HepG2 (cell line): ENCODE measurements at regions not wholly inside any gene's neighbourhood (a gene's known extent, or its start where the extent isn't known, plus 50 kb on each side); places are given as distances from the start of the nearest gene placed in this dataset.

Source experiments
- AGO2 ChIP-seq: fragments of 200-400 bp; formaldehyde crosslinking; optimal IDR thresholded peaks from 2 replicates; pipeline ENCODE3; 2017; ENCODE audit warnings: mild to moderate bottlenecking, low read depth, low read length, moderate library complexity
- ARHGAP35 ChIP-seq: sonication (generic); formaldehyde crosslinking; IDR thresholded peaks from 2 replicates; pipeline ENCODE4 v1.9.0; 2022; ENCODE audit warnings: mild to moderate bottlenecking, inconsistent platforms, moderate library complexity, missing genetic modification reagents, borderline replicate concordance
- ELF3 ChIP-seq: IDR thresholded peaks from 2 replicates; pipeline ENCODE4 v1.6.1; 2016; ENCODE audit warnings: missing genetic modification reagents, missing compliant biosample characterization
- HOXA5 ChIP-seq: sonication (generic); formaldehyde crosslinking; IDR thresholded peaks from 2 replicates; pipeline ENCODE4 v1.4.0; 2020; ENCODE audit warnings: missing genetic modification reagents
- MAFG ChIP-seq: sonication (generic); formaldehyde crosslinking; IDR thresholded peaks from 2 replicates; pipeline ENCODE4 v1.5.1; 2020; ENCODE audit warnings: mild to moderate bottlenecking, missing genetic modification reagents
- PHF5A ChIP-seq: IDR thresholded peaks from one replicate; pipeline ENCODE4 v1.6.1; 2018; ENCODE audit warnings: low read depth, missing genetic modification reagents; ENCODE audit not compliant: unreplicated experiment
- ZFP36L2 ChIP-seq: sonication (generic); formaldehyde crosslinking; IDR thresholded peaks from 2 replicates; pipeline ENCODE4 v1.4.0; 2020; ENCODE audit warnings: missing genetic modification reagents
- ZKSCAN8 ChIP-seq: IDR thresholded peaks from 2 replicates; pipeline ENCODE4 v1.6.1; 2016; ENCODE audit warnings: borderline replicate concordance, missing genetic modification reagents, missing compliant biosample characterization
- ZNF121 ChIP-seq: sonication (generic); formaldehyde crosslinking; IDR thresholded peaks from 2 replicates; pipeline ENCODE4 v1.5.0; 2020; ENCODE audit warnings: mild to moderate bottlenecking, missing genetic modification reagents
- ZNF17 ChIP-seq: sonication (generic); formaldehyde crosslinking; IDR thresholded peaks from 2 replicates; pipeline ENCODE4 v1.5.0; 2020; ENCODE audit warnings: mild to moderate bottlenecking, missing genetic modification reagents
- ZNF44 ChIP-seq: sonication (generic); formaldehyde crosslinking; IDR thresholded peaks from 2 replicates; pipeline ENCODE4 v1.5.1; 2020; ENCODE audit warnings: mild to moderate bottlenecking, missing genetic modification reagents
- TF ChIP-seq, protein P1 (sequence below): sonication (generic); formaldehyde crosslinking; IDR thresholded peaks from 2 replicates; pipeline ENCODE4 v1.4.0; 2020; ENCODE audit warnings: missing genetic modification reagents, borderline replicate concordance
- TF ChIP-seq, protein P2 (sequence below): sonication (generic); formaldehyde crosslinking; IDR thresholded peaks from 2 replicates; pipeline ENCODE4 v1.8.0; 2022; ENCODE audit warnings: mild to moderate bottlenecking, missing genetic modification reagents, borderline replicate concordance
- TF ChIP-seq, protein P3 (sequence below): sonication (generic); formaldehyde crosslinking; IDR thresholded peaks from one replicate; pipeline ENCODE4 v1.5.1; 2020; ENCODE audit warnings: mild to moderate bottlenecking, missing genetic modification reagents; ENCODE audit errors: not compliant biosample characterization

DNA sequence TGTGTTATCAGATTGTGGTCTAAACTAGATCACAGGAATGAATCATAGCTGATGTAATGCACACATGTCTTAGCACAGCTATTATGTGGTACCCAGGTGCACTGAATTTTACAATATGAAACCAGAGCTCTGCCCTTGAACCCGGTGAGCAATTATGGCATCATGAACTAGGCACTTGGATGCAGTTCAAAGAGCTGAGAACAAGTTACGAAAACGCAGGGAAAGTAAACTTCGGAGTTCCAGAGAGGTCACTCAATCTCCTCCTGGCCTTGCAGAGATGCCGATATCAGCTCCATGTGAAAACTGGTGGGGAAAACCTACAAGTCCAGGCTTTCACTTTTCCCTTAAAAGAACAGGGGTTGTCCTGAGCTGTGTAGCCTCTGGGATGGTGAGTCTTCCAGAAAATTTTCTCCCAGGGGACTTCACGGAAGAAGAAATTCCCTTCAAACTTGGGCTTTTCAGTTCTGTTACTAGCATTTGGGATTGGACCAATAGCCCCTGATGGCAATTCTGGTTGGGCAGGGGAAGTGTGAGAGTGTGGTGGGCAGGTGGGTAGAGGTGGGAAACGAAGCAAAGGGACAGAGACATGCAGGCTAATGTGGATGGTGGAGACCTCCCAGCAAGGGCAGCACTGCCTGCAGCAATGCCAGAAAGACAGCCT, 71.1 kb upstream of the SH3BP4 start (continued):
- TF ChIP-seq ZFP36L2 (no peak), ARHGAP35 (CRISPR knock-in tag) (0 out of 2 replicates have a peak, but pooled peaks have one; percentile 52), ZNF17 (0 out of 2 replicates have a peak, but pooled peaks have one; percentile 47), PHF5A (CRISPR knock-in tag) (peak; percentile 70), MAFG (no peak), ZKSCAN8 (CRISPR knock-in tag) (peak; percentile 98), AGO2 (no peak), ZNF44 (CRISPR knock-in tag) (peak; percentile 75; the same call in 1 of the 2 replicates), HOXA5 (CRISPR knock-in tag) (peak; percentile 86), ZNF121 (CRISPR knock-in tag) (0 out of 2 replicates have a peak, but pooled peaks have one; percentile 38), ELF3 (CRISPR knock-in tag) (peak; percentile 97)
- TF ChIP-seq, protein P1, sequence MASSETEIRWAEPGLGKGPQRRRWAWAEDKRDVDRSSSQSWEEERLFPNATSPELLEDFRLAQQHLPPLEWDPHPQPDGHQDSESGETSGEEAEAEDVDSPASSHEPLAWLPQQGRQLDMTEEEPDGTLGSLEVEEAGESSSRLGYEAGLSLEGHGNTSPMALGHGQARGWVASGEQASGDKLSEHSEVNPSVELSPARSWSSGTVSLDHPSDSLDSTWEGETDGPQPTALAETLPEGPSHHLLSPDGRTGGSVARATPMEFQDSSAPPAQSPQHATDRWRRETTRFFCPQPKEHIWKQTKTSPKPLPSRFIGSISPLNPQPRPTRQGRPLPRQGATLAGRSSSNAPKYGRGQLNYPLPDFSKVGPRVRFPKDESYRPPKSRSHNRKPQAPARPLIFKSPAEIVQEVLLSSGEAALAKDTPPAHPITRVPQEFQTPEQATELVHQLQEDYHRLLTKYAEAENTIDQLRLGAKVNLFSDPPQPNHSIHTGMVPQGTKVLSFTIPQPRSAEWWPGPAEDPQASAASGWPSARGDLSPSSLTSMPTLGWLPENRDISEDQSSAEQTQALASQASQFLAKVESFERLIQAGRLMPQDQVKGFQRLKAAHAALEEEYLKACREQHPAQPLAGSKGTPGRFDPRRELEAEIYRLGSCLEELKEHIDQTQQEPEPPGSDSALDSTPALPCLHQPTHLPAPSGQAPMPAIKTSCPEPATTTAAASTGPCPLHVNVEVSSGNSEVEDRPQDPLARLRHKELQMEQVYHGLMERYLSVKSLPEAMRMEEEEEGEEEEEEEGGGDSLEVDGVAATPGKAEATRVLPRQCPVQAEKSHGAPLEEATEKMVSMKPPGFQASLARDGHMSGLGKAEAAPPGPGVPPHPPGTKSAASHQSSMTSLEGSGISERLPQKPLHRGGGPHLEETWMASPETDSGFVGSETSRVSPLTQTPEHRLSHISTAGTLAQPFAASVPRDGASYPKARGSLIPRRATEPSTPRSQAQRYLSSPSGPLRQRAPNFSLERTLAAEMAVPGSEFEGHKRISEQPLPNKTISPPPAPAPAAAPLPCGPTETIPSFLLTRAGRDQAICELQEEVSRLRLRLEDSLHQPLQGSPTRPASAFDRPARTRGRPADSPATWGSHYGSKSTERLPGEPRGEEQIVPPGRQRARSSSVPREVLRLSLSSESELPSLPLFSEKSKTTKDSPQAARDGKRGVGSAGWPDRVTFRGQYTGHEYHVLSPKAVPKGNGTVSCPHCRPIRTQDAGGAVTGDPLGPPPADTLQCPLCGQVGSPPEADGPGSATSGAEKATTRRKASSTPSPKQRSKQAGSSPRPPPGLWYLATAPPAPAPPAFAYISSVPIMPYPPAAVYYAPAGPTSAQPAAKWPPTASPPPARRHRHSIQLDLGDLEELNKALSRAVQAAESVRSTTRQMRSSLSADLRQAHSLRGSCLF (CRISPR knock-in tag) = no peak
- TF ChIP-seq, protein P2, sequence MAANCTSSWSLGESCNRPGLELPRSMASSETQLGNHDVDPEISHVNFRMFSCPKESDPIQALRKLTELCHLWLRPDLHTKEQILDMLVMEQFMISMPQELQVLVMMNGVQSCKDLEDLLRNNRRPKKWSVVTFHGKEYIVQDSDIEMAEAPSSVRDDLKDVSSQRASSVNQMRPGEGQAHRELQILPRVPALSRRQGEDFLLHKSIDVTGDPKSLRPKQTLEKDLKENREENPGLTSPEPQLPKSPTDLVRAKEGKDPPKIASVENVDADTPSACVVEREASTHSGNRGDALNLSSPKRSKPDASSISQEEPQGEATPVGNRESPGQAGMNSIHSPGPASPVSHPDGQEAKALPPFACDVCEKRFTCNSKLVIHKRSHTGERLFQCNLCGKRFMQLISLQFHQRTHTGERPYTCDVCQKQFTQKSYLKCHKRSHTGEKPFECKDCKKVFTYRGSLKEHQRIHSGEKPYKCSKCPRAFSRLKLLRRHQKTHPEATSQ (CRISPR knock-in tag) = no peak; the same call in 1 of the 2 replicates
- TF ChIP-seq, protein P3, sequence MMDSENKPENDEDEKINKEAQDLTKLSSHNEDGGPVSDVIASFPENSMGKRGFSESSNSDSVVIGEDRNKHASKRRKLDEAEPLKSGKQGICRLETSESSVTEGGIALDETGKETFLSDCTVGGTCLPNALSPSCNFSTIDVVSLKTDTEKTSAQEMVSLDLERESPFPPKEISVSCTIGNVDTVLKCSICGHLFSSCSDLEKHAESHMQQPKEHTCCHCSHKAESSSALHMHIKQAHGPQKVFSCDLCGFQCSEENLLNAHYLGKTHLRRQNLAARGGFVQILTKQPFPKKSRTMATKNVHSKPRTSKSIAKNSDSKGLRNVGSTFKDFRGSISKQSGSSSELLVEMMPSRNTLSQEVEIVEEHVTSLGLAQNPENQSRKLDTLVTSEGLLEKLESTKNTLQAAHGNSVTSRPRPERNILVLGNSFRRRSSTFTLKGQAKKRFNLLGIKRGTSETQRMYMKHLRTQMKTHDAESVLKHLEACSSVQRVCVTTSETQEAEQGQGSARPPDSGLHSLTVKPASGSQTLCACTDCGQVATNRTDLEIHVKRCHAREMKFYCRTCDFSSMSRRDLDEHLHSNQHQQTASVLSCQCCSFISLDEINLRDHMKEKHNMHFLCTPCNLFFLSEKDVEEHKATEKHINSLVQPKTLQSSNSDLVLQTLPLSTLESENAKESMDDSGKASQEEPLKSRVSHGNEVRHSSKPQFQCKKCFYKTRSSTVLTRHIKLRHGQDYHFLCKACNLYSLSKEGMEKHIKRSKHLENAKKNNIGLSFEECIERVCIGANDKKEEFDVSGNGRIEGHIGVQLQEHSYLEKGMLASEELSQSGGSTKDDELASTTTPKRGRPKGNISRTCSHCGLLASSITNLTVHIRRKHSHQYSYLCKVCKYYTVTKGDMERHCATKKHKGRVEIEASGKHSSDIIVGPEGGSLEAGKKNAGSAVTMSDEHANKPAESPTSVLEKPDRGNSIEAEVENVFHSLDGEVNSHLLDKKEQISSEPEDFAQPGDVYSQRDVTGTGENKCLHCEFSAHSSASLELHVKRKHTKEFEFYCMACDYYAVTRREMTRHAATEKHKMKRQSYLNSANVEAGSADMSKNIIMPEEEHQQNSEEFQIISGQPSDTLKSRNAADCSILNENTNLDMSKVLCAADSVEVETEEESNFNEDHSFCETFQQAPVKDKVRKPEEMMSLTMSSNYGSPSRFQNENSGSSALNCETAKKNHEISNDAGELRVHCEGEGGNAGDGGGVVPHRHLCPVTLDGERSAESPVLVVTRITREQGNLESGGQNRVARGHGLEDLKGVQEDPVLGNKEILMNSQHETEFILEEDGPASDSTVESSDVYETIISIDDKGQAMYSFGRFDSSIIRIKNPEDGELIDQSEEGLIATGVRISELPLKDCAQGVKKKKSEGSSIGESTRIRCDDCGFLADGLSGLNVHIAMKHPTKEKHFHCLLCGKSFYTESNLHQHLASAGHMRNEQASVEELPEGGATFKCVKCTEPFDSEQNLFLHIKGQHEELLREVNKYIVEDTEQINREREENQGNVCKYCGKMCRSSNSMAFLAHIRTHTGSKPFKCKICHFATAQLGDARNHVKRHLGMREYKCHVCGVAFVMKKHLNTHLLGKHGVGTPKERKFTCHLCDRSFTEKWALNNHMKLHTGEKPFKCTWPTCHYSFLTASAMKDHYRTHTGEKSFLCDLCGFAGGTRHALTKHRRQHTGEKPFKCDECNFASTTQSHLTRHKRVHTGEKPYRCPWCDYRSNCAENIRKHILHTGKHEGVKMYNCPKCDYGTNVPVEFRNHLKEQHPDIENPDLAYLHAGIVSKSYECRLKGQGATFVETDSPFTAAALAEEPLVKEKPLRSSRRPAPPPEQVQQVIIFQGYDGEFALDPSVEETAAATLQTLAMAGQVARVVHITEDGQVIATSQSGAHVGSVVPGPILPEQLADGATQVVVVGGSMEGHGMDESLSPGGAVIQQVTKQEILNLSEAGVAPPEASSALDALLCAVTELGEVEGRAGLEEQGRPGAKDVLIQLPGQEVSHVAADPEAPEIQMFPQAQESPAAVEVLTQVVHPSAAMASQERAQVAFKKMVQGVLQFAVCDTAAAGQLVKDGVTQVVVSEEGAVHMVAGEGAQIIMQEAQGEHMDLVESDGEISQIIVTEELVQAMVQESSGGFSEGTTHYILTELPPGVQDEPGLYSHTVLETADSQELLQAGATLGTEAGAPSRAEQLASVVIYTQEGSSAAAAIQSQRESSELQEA (CRISPR knock-in tag) = peak; percentile 42
